Transverse colon (tissue), 4 donors: ENCODE measurements at regions not wholly inside any gene's neighbourhood (a gene's known extent, or its start where the extent isn't known, plus 50 kb on each side); places are given as distances from the start of the nearest gene placed in this dataset.

ENCODE experiments used
- CTCF ChIP-seq, 5 experiments: fragments of 200-600 bp in 3 of 5; fragments of 450-650 bp in 2 of 5; sonication (generic) in 3 of 5; IDR thresholded peaks; 1 replicate in 2 of 5; 2 replicates in 3 of 5; pipeline ENCODE4 v1.5.1; 2016 to 2017; ENCODE audit warnings: antibody characterized with exemption in 5 of 5, inconsistent platforms in 3 of 5, mild to moderate bottlenecking in 2 of 5, moderate library complexity in 1 of 5
- EP300 ChIP-seq: sonication (generic); formaldehyde crosslinking; IDR thresholded peaks from one replicate; pipeline ENCODE4 v1.6.1; 2017; ENCODE audit warnings: antibody characterized with exemption, low read depth
- POLR2A ChIP-seq: fragments of 450-650 bp; IDR thresholded peaks from one replicate; pipeline ENCODE4 v1.6.1; 2016; ENCODE audit warnings: antibody characterized with exemption, mild to moderate bottlenecking, moderate library complexity
- POLR2AphosphoS5 ChIP-seq, 3 donors: sonication (generic); formaldehyde crosslinking; IDR thresholded peaks; one replicate each; pipeline ENCODE4 v1.6.1; 2016; ENCODE audit warnings: antibody characterized with exemption in 3 of 3

- TF ChIP-seq CTCF (IDR thresholded peaks at IDR 0.05) (no peak), POLR2A (no peak), POLR2AphosphoS5 (IDR thresholded peaks at IDR 0.05) (no peak), EP300 (no peak)
These were observed 366.4 kb upstream of the AGTR1 start for GRCh38 chr3:148331081-148331846.
